DMS53 (cell line): ENCODE measurements at regions not wholly inside any gene's neighbourhood (a gene's known extent, or its start where the extent isn't known, plus 50 kb on each side); places are given as distances from the start of the nearest gene placed in this dataset.
"Not testable (repeated sequence)": the region's sequence is repeated elsewhere in the genome, so short reads cannot be mapped to it uniquely, and the experiment has no call there.

Experiments used
- DNase-seq: peaks from one replicate; lab custom pipeline; 2025; lab: John Stamatoyannopoulos, UW

- DNase-seq, result no peak
Measured at GRCh38 chrX:104513162-104513561, 52.8 kb upstream of the IL1RAPL2 start.

- DNase-seq, result no peak
Measured at GRCh38 chrX:104510801-104511200, 55.2 kb upstream of the IL1RAPL2 start.

DNA sequence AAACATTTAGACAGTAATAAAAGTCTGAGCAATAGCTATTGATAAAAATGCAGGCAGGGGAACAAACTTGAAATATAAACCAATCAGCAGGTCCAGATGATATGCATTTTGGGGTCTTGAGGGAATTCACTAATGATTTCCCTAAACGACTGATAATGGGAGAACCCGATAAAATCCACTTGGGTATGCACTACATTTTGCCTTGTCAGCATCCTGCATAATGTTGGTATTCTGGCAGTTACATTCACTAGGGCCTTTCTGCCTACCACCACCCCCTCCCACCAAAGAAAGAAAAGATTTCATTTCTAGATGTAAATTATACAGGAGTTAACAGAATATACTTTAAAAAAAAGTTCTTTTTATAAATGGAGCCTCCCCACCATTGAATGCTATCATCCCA lies 63.5 kb upstream of the IL1RAPL2 start:
- DNase-seq, result no peak

DNA sequence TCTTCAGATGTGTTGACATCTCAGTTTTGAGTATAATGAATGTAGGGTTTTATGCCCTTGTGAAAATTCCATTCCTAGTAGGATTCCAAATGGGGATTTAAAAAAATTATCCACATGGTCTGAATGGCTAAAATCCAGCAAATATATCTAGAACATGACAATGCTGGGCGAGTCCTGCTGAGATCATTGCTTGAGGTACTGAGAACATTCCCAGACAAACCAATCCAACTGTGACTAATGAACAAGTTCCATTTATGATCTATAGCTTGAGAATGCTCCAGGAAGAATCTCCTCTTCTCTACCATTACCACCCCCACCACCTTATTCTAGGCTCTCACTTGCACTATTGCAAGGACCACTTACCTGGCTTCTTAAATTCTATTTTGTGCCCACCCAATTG lies 77.2 kb upstream of the IL1RAPL2 start:
- no peak for DNase-seq

DNA sequence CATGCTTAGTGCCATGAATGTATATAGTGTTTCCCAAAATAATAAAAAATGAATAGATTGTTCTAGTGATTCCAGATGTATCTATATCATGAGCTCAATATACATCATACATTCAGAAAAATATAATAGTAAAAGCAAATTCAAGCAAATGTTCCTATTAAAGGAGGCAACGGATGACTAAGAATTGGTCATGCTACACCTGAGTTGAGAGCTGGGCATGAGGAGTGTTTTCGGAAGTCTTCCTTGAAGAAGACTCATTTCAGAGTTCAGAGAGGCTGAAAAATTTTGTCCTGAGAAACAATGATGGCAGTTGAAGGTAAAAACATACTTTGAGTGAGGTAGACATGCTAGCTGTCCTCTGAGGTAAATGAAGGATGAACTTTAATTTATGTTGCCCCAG lies 79.3 kb upstream of the IL1RAPL2 start:
- no peak for DNase-seq

DNA sequence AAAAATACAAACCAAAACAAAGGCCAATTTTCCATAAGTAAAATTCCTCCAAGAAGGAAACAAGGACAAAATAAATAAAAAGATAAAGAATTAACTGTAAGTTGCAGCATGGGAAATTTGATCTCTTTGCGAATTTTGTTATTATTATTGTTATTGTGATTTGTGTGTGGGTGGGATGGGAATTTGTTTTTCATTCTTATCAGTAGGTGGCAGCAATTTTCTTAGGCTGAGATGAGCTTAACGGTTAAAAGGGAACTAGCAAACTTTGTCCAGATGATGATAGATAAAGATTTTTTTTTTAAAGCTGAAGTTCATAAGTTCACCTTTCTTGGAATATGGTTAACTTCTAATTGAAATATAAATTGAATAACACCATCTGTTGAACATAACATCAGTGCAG lies 83.2 kb upstream of the IL1RAPL2 start:
- peak; percentile 8 for DNase-seq

DNA sequence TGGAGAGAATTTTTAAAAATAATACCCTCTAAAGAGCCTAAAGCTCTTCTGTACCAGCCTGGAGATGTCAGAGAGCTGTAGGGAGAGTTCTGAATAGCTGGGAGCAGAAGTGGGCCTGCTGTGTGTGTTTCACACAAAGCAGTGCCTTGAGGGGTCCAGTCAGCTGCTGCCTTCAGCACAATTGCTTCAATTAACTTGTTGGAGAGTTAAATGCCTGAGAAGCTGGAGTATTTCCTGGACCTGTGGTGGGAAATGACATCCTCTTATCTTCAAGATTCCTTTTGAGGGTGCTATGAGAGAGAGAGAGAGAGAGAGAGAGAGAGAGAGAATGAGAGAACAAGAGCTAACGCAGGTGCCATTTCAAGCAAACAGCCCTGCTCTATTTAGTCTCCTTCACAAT lies 96.2 kb upstream of the IL1RAPL2 start:
- no peak for DNase-seq

DNA sequence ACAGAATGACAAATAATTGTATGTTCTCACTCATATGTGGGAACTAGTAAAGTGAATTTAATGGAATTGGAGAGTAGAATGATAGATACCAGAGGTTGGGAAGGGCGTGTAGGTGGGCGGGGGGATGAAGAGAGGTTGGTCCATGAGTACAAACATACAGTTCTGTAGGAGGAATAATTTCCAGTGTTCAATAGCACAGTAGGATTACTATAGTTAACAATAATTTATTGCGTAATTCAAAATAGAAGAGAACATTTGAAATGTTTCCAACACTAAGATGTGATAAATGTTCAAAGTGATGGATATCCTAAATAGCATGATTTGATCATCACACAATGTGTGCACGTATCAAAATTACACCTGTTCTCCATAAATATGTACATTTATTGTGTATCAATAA lies 106.2 kb upstream of the IL1RAPL2 start:
- no peak for DNase-seq

GRCh38 chrX:104457130-104457529 lies 108.9 kb upstream of the IL1RAPL2 start:
- DNase-seq, result not testable (repeated sequence)

DNA sequence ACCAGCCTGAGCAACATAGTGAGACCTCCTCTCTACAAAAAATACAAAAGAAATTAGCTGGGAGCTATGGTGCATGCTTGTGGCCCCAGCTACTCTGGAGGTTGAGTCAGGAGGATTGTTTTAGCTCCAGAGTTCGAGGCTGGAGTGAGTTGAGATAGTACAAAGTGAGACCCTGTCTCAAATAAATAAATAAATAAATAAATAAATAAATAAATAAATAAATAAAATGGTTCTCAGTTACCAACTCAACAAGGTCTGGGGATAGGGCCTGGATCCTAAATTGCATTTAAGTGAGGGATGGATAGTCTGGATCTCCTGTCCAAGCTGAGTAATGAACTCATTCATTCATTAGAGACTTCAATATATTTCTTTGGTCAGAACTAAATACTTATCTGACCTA lies 115.7 kb upstream of the IL1RAPL2 start:
- DNase-seq, result no peak

DNA sequence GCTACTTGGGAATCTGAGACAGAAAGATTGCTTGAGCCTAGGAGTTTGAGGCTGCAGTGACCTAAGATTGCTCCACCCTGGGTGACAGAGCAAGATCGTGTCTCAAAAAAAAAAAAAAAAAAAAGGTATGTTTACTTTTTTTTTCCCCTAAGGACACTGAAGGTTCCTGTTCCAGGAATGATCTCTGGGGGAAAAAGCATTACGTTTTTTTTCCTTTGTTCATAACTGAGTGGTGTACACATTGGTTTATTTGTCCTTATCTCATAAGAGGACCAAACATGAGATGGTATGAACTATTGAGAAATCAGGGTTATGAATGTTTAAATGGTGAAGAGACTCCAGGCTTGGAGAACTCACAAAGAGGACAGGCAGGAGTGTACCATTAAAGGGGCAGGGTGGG lies 120.4 kb upstream of the IL1RAPL2 start:
- DNase-seq, result no peak

GRCh38 chrX:104435249-104435648 lies 130.8 kb upstream of the IL1RAPL2 start:
- DNase-seq, result peak; percentile 79

DNA sequence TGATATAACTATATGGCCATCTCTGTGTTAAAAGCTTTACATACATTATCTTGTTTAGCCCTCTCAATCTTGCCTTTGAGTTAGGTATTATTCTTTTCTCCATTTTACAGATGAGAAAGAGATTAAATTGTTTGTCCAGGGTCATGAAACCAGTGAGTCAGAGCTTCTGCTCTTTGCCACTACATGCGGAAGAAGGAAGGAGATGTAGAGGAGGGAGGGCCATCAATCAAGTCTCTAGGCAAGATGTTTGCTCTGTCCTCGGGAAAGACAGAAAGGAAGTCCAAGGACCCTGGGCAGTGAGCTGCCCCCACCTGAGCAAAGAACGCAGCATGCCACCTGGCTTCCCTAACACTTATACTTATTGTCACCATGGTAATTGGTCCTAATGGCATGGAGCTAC lies 133.7 kb upstream of the IL1RAPL2 start:
- DNase-seq, result peak; percentile 13

DNA sequence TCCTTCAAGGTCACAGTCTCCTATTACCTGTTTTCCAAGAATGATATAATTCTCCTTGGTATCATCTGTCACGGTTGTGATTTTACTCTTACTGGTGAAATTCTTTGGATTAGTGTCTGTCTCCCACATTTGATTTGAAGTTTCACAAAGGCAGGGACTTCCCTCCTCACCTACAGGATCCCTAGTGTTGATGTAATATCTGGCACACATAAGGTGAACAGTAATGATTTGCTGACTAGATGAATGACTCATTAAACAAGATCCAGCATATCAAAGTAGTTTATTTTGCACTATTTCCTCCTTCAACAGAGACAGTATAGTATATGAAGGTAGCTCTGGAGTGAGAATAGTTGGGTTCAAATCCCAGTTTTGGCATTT lies 135.3 kb upstream of the IL1RAPL2 start:
- peak; percentile 41 for DNase-seq

- no peak for DNase-seq
Measured at GRCh38 chrX:104430072-104430741, 135.8 kb upstream of the IL1RAPL2 start.

GRCh38 chrX:104428231-104428630 lies 137.8 kb upstream of the IL1RAPL2 start:
- no peak for DNase-seq

GRCh38 chrX:104427693-104428092 lies 138.3 kb upstream of the IL1RAPL2 start:
- no peak for DNase-seq

DNA sequence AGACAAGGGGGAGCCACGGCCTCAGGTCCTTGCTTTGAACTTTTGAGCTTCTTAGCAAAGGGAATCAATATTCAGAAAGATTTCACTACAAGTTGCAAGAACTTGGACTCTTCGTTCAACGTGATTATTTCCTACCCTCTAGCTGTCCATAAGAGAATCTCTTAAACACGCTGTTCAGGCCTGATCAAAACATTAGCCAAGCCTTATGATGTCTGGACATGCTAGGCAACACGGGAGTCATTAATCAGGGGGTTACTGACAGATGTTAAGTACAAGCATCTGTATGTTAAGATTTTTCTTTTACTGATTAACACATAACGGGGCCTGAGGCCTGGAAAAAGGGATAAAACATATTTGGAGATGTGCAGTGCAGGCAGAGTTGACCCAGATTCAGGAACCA lies 138.9 kb upstream of the IL1RAPL2 start:
- DNase-seq, result no peak

DNA sequence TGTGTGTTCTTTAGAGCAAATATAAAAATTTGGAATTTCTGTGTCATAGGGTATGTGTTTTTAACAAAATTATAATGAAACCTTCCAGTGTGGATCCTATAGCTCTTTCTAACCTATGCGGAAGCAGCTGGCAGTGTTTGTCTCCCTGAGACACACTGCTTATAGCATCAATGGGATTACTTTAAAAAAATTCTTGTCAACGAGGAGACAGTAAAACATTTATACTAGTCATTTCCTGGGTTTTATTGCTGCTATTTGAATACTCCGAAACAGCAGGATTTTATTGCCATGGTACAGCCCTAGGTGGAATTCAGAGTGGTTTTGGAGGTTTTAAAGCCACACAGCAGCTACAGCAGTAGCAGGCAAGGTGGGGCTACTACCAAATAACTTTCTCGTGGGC lies 145.1 kb upstream of the IL1RAPL2 start:
- DNase-seq, result no peak

DNA sequence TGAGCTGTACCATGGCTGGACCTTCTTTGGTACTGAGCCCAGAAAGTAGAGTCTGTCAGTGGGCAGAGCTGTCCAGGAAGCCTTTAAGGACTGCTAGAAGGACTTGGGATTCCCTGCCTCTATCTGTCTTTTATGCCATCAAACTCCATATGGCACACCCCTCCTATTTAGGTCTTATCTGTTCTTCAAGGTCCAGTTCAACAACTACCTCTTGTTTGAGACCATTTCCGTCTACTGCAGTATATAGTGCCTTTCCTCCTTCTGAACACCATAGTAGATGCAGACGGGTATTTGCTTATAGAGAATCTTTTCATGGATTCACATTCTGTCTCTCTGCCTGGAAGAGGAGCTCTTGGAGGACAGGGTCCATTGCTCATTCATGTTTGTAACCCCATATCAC lies 146.1 kb upstream of the IL1RAPL2 start:
- DNase-seq, result no peak

DNA sequence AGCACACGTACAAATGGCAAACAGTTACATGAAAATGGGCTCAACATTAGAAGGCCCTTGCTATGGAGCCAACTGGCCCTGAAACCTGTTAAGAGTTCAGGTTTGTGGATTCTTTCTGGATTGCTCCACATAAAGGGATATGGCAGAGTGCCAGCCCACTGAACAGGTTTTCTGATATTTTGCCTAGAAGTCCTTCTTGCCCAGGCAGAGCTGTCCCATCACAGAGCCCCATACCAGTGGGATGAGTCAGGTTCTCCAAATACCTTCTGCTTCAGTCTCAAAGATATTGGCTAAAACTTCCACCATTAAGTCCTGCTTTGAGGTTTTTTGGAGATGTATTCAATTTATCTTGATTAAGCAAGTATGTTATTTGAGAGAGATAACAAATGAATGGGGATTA lies 146.8 kb upstream of the IL1RAPL2 start:
- DNase-seq, result peak; percentile 22

GRCh38 chrX:104411800-104412199 lies 154.2 kb upstream of the IL1RAPL2 start:
- no peak for DNase-seq

DNA sequence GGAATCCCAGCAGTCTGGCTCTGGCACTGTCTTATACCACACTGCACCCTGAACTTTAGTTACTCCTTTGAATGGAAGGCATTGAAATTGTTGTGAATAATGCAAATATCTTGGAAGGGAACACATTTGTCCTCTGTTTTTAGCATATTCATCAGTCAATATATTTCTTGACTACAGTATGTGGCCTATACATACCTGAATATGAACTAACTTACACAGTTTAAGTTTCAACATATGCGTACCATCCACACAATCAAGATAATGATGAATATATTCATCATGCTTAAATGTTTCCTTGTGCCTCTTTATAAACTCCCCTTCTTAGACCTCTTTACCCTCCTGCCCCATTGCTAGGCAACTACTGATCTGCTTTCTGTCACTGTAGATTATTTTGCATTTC lies 145.7 kb upstream of the ESX1 start:
- DNase-seq, result no peak

GRCh38 chrX:104392350-104392749 lies 137.6 kb upstream of the ESX1 start:
- DNase-seq, result no peak

DNA sequence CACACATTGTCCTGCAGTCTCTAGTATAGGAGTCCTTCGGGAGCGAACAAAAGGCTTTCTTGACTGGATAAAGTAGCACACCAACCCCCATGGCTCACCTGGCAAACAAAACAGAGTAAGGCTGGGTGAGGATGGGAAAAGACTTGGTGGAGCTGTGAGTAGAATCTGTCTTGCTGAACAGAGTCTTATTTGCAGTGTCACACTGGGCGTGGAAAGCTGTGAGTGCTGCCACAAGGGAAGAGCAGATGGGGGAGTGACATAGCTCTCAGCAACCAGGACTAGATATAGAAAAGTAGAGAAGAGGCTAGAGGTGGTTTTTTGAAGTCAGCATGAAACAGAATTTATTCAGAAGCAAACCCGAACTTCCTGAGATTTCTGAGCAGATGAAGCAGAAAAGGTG lies 137.2 kb upstream of the ESX1 start:
- no peak for DNase-seq
